Stomach (tissue), 8 donors: ENCODE measurements at regions not wholly inside any gene's neighbourhood (a gene's known extent, or its start where the extent isn't known, plus 50 kb on each side); places are given as distances from the start of the nearest gene placed in this dataset.
"Not testable (repeated sequence)": the region's sequence is repeated elsewhere in the genome, so short reads cannot be mapped to it uniquely, and the experiment has no call there.

Source experiments
- DNase-seq, 2 donors: peaks; one replicate each; pipeline versions ENCODE4 v3.0.0 to v3.0.0-alpha.2; 2013 to 2019
- H3K27ac ChIP-seq, 5 donors: fragments of 200-600 bp in 4 of 5; sonication (generic) in 4 of 5; one replicate each; pipeline ENCODE4 v1.5.1; 2013 to 2019; ENCODE audit warnings: mild to moderate bottlenecking in 1 of 5, moderate library complexity in 1 of 5
- H3K27me3 ChIP-seq, 3 donors: fragments of 200-600 bp; sonication (generic); one replicate each; pipeline ENCODE4 v1.5.1; 2017 to 2019; ENCODE audit warnings: mixed run types in 1 of 3
- H3K36me3 ChIP-seq, 4 donors: fragments of 200-600 bp; sonication (generic); 1 replicate in 3 of 4; 2 replicates in 1 of 4; pipeline ENCODE4 v1.5.1; 2016 to 2019
- H3K4me1 ChIP-seq, 4 donors: fragments of 200-600 bp; sonication (generic); one replicate each; pipeline ENCODE4 v1.5.1; 2016 to 2019
- H3K4me3 ChIP-seq, 4 donors: fragments of 200-600 bp; sonication (generic) in 3 of 4; one replicate each; pipeline ENCODE4 v1.5.1; 2016 to 2019; ENCODE audit warnings: mild to moderate bottlenecking in 1 of 4
- H3K9me3 ChIP-seq, 4 donors: fragments of 200-600 bp; sonication (generic); one replicate each; pipeline ENCODE4 v1.5.1; 2016 to 2019
- EP300 ChIP-seq: sonication (generic); formaldehyde crosslinking; IDR thresholded peaks from one replicate; pipeline ENCODE4 v1.6.1; 2017; ENCODE audit warnings: antibody characterized with exemption
- POLR2A ChIP-seq, 4 donors: fragments of 450-650 bp; IDR thresholded peaks; one replicate each; pipeline ENCODE4 v1.6.1; 2016; ENCODE audit warnings: antibody characterized with exemption in 4 of 4, control low read depth in 2 of 4, mild to moderate bottlenecking in 1 of 4, moderate library complexity in 1 of 4
- POLR2AphosphoS5 ChIP-seq, 3 donors: sonication (generic); formaldehyde crosslinking; IDR thresholded peaks; one replicate each; pipeline ENCODE4 v1.6.1; 2016; ENCODE audit warnings: antibody characterized with exemption in 3 of 3
- WGBS, 5 donors: extraction: QIAGEN DNeasy Blood & Tissue Kit in 3 of 5; methylation state at CpG; one replicate each; pipeline versions ENCODE4 v1.1.5 to v1.1.7; 2013 to 2018; 5-methylcytosine and 5-hydroxymethylcytosine counted together
- intact Hi-C: fragments of 100-400 bp; cut with DNase I; formaldehyde crosslinking; loops from one replicate; pipeline ENCODE4 v1.15.1; 2023; ENCODE audit warnings: low total_unique reads
- TF ChIP-seq, protein P1 (sequence below), 7 experiments: fragments of 450-650 bp in 4 of 7; fragments of 200-600 bp in 3 of 7; sonication (generic) in 3 of 7; IDR thresholded peaks; one replicate each; pipeline ENCODE4 v1.5.1; 2016 to 2019; ENCODE audit warnings: antibody characterized with exemption in 7 of 7, control low read depth in 2 of 7, mild to moderate bottlenecking in 1 of 7
- donor health status: healthy with polysubstance abuse.
- donor health status: Bipolar disorder and iron deficiency.
- donor health status: healthy.

- WGBS, 5 donors = 86 to 89% (median 88%) methylated on average over 12 of the region's 12 CpGs
- Histone ChIP-seq H3K4me1 (no peaks in the 10 kb centered on the region), H3K36me3 (no peaks in the 10 kb centered on the region), H3K4me3 (no peak overlapping the region), H3K9me3 (no peaks in the 10 kb centered on the region), H3K27me3 (no peaks in the 10 kb centered on the region), H3K27ac (no peak overlapping the region)
- no peak for DNase-seq
- TF ChIP-seq, protein P1, sequence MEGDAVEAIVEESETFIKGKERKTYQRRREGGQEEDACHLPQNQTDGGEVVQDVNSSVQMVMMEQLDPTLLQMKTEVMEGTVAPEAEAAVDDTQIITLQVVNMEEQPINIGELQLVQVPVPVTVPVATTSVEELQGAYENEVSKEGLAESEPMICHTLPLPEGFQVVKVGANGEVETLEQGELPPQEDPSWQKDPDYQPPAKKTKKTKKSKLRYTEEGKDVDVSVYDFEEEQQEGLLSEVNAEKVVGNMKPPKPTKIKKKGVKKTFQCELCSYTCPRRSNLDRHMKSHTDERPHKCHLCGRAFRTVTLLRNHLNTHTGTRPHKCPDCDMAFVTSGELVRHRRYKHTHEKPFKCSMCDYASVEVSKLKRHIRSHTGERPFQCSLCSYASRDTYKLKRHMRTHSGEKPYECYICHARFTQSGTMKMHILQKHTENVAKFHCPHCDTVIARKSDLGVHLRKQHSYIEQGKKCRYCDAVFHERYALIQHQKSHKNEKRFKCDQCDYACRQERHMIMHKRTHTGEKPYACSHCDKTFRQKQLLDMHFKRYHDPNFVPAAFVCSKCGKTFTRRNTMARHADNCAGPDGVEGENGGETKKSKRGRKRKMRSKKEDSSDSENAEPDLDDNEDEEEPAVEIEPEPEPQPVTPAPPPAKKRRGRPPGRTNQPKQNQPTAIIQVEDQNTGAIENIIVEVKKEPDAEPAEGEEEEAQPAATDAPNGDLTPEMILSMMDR (IDR thresholded peaks at IDR 0.05) = no peak
- TF ChIP-seq POLR2AphosphoS5 (IDR thresholded peaks at IDR 0.05) (no peak), EP300 (no peak), POLR2A (IDR thresholded peaks at IDR 0.05) (no peak)
- intact Hi-C loops = no loop called here
Observed at GRCh38 chr21:19224090-19224489, 820.5 kb upstream of the TMPRSS15 start.

GRCh38 chr21:19228226-19228625 lies 824.6 kb upstream of the TMPRSS15 start:
- intact Hi-C loops = no loop called here
- Histone ChIP-seq H3K27ac (no peak overlapping the region), H3K36me3 (no peaks in the 10 kb centered on the region), H3K4me1 (no peaks in the 10 kb centered on the region), H3K27me3 (no peaks in the 10 kb centered on the region), H3K9me3 (no peaks in the 10 kb centered on the region), H3K4me3 (no peak overlapping the region)
- 50 to 82% (median 67%) methylated on average over 1 of the region's 1 CpG for WGBS, 5 donors
- DNase-seq = peak in 1 of 2 donors; percentile 8
- TF ChIP-seq POLR2A (IDR thresholded peaks at IDR 0.05) (no peak), EP300 (no peak)
- TF ChIP-seq, protein P1 (IDR thresholded peaks at IDR 0.05) = no peak

- H3K27me3 ChIP-seq, H3K4me3 ChIP-seq, H3K9me3 ChIP-seq, intact Hi-C loops, H3K4me1 ChIP-seq, DNase-seq, H3K27ac ChIP-seq, H3K36me3 ChIP-seq: not testable (repeated sequence)
- 87 to 97% (median 90%) methylated on average over 12 of the region's 12 CpGs for WGBS, 5 donors
Observed at GRCh38 chr21:19233841-19234240, 830.3 kb upstream of the TMPRSS15 start.

- intact Hi-C loops = no loop called here
- no peak for DNase-seq
- H3K4me3 ChIP-seq = no peak overlapping the region
- H3K9me3 ChIP-seq = no peaks in the 10 kb centered on the region
- H3K27me3 ChIP-seq = no peaks in the 10 kb centered on the region
- no peak overlapping the region for H3K27ac ChIP-seq
- H3K4me1 ChIP-seq = no peaks in the 10 kb centered on the region
- 76 to 89% (median 87%) methylated on average over 9 of the region's 9 CpGs for WGBS, 5 donors
- H3K36me3 ChIP-seq = no peaks in the 10 kb centered on the region
- TF ChIP-seq, protein P1 (IDR thresholded peaks at IDR 0.05) = no peak
- TF ChIP-seq POLR2A (IDR thresholded peaks at IDR 0.05) (no peak), EP300 (no peak), POLR2AphosphoS5 (IDR thresholded peaks at IDR 0.05) (no peak)
Observed at GRCh38 chr21:19236209-19236608, 832.6 kb upstream of the TMPRSS15 start.

DNA sequence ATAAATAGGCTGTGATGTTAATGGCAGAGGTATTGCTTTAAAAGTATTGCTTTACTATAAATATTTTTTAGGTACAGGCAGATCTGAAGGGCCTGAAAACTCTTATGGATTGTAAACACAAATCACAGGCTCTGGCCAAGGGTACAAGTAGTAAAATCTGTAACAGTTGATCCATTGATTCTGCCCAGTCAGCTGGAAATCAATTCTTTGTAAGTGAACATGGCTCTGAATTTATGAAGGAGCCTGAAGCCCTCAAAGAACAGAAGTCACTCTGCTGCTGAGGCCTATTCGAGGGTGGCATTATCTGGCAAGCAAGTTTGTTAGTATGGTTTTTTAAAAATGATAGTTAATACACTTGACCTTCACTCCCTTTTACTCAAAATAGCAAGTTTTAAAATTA lies 834.0 kb upstream of the TMPRSS15 start:
- H3K4me3 ChIP-seq = no peak overlapping the region
- DNase-seq = no peak
- H3K27me3 ChIP-seq = no peaks in the 10 kb centered on the region
- no peaks in the 10 kb centered on the region for H3K4me1 ChIP-seq
- no peak for TF ChIP-seq POLR2AphosphoS5 (IDR thresholded peaks at IDR 0.05)
- no peak for TF ChIP-seq EP300
- TF ChIP-seq, protein P1 (IDR thresholded peaks at IDR 0.05) = no peak
- TF ChIP-seq POLR2A (IDR thresholded peaks at IDR 0.05) = no peak
- no peak overlapping the region for H3K27ac ChIP-seq
- H3K36me3 ChIP-seq = no peaks in the 10 kb centered on the region
- intact Hi-C loops = no loop called here
- no peaks in the 10 kb centered on the region for H3K9me3 ChIP-seq
- WGBS, 5 donors = 54 to 89% (median 70%) methylated on average over 1 of the region's 1 CpG
